ENCODE measurements at regions not wholly inside any gene's neighbourhood (a gene's known extent, or its start where the extent isn't known, plus 50 kb on each side); places are given as distances from the start of the nearest gene placed in this dataset.

- TF ChIP-seq YY1 (IDR thresholded peaks at IDR 0.05; ENCODE audit: extremely low read depth, insufficient replicate concordance, low read depth, low read length) (no peak), SP1 (IDR thresholded peaks at IDR 0.05; ENCODE audit: low read depth) (no peak)
Measured at GRCh38 chr9:126233175-126233574, 93.5 kb upstream of the MVB12B start (continued).

DNA sequence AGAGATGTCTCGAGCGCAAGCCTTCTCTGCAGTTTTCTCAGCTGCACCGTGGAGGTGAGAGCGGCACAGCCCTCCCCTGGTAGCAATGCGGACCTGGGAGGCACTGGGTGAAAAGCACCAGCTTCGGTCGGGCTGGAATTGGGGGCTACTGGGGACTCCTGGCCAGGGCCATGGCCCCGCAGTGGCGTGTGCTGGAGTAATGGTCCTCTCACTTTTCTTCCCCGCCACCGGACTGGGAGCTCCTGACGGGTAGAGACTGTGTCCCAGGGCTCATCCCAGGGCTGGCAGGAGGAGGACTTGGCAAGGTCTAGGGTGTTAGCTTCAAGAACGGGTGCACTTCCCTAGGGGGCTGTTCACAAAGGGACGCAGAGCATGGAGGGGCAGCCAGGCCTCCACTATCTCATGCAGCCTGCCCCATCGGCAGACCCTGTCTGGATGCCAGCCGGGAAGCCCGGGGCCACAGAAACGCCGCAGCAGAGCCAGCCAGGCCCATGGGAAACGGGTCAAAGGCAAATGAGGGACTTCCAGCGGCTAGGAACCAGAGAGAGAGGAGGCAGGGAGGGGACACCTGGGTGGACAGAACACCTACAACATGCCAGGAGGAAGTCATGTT is 92.6 kb upstream of the MVB12B start:
- Histone ChIP-seq H3K4me3 (replicated peaks in 1 of 2; ENCODE audit: low read depth in 1 of 2, low read length in 2 of 2) (no peak overlapping the region), H3K9ac (ENCODE audit: low read length) (no peak overlapping the region), H2AFZ (ENCODE audit: low read depth, low read length, poor library complexity, severe bottlenecking) (no peak overlapping the region), H3K79me2 (ENCODE audit: insufficient read depth, low read length) (no peaks in the 10 kb centered on the region), H3K27me3 (ENCODE audit: insufficient read depth, low read length) (no peaks in the 10 kb centered on the region), H3K36me3 (ENCODE audit: control insufficient read depth in 1 of 2, insufficient read depth in 2 of 2, low read length in 2 of 2) (no peaks in the 10 kb centered on the region), H3K9me2 (ENCODE audit: insufficient read depth) (no peaks in the 10 kb centered on the region), H4K20me1 (ENCODE audit: insufficient read depth) (no peaks in the 10 kb centered on the region), H3K27ac (ENCODE audit: low read depth, low read length) (no peak overlapping the region), H3K4me1 (ENCODE audit: control insufficient read depth in 1 of 2, insufficient read depth in 2 of 2, low read length in 2 of 2) (no peaks in the 10 kb centered on the region), H3K9me3 (ENCODE audit: control insufficient read depth in 1 of 2, insufficient read depth in 1 of 2, low read depth in 1 of 2, low read length in 2 of 2) (no peaks in the 10 kb centered on the region), H3K4me2 (ENCODE audit: low read length) (no peak overlapping the region)
- RAD21 ChIA-PET (ENCODE audit: low non-redundant PET in 1 of 2, low total read pairs in 2 of 2, uncharacterized antibody in 2 of 2, unreplicated experiment in 2 of 2): no interaction called here
- POLR2A ChIA-PET: no interaction called here
- intact Hi-C loops (cut with micrococcal nuclease): no loop called here
- no TSS peak for BruUV-seq (replicated peaks)
- TF ChIP-seq CEBPB (IDR thresholded peaks at IDR 0.05; ENCODE audit: low read depth): no peak
- TF ChIP-seq FOSL1 (IDR thresholded peaks at IDR 0.05; ENCODE audit: low read depth): no peak
- TF ChIP-seq MAX (IDR thresholded peaks at IDR 0.05): no peak
- no peak for TF ChIP-seq SIN3A (IDR thresholded peaks at IDR 0.05; ENCODE audit: low read depth)
- no peak for TF ChIP-seq SP1 (IDR thresholded peaks at IDR 0.05; ENCODE audit: low read depth)
- ATAC-seq: no peak
- no peak for DNase-seq (ENCODE audit: low read depth, low spot score)
- CTCF ChIA-PET: no interaction called here

DNA sequence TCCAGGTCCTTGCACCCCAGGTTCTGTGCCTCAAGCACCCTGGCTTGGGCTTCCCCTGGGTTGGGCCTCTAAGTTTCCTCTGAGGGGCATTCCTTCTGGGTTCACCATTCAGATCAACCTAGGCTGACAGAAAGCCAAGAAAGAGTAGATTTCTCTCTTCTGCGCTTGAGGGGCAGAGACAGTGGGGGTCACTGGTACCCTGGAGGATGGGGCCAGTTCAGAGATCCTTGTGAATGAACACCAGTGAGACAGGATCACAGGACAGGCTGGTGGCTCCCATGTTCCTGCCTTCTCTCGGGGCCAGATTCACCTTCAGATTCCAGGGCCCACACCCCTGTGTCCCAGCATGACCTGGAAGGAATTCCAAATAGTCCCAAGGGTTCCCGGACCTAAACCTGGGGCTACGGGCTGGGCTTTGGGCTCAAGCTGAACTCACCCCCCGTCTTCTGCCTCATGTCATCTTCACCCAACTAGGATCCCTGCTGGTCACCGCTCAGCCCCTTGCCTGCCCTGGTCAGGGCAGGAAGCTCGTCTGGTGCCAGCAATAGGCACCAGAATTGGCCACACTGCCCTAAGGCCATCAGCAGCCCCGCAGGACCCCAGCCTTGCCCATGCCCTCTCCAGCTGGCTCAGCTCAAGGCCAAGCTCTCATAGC is 91.8 kb upstream of the MVB12B start:
- no peak overlapping the region for H3K9ac ChIP-seq (ENCODE audit: low read length)
- CTCF ChIA-PET: no interaction called here
- BruUV-seq (replicated peaks): no TSS peak
- RAD21 ChIA-PET (ENCODE audit: low non-redundant PET in 1 of 2, low total read pairs in 2 of 2, uncharacterized antibody in 2 of 2, unreplicated experiment in 2 of 2): no interaction called here
- no peaks in the 10 kb centered on the region for H3K36me3 ChIP-seq (ENCODE audit: control insufficient read depth in 1 of 2, insufficient read depth in 2 of 2, low read length in 2 of 2)
- ATAC-seq (no peak), DNase-seq (ENCODE audit: low read depth, low spot score) (no peak)
- H3K27ac ChIP-seq (ENCODE audit: low read depth, low read length): no peak overlapping the region
- POLR2A ChIA-PET: no interaction called here
- no peaks in the 10 kb centered on the region for H3K79me2 ChIP-seq (ENCODE audit: insufficient read depth, low read length)
- no peaks in the 10 kb centered on the region for H4K20me1 ChIP-seq (ENCODE audit: insufficient read depth)
- H2AFZ ChIP-seq (ENCODE audit: low read depth, low read length, poor library complexity, severe bottlenecking): no peak overlapping the region
- intact Hi-C loops (cut with micrococcal nuclease): no loop called here
- H3K4me1 ChIP-seq (ENCODE audit: control insufficient read depth in 1 of 2, insufficient read depth in 2 of 2, low read length in 2 of 2): no peaks in the 10 kb centered on the region
- H3K9me2 ChIP-seq (ENCODE audit: insufficient read depth): no peaks in the 10 kb centered on the region
- no peak overlapping the region for H3K4me2 ChIP-seq (ENCODE audit: low read length)
- no peaks in the 10 kb centered on the region for H3K9me3 ChIP-seq (ENCODE audit: control insufficient read depth in 1 of 2, insufficient read depth in 1 of 2, low read depth in 1 of 2, low read length in 2 of 2)
- no peaks in the 10 kb centered on the region for H3K27me3 ChIP-seq (ENCODE audit: insufficient read depth, low read length)
- no peak overlapping the region for H3K4me3 ChIP-seq (replicated peaks in 1 of 2; ENCODE audit: low read depth in 1 of 2, low read length in 2 of 2)
- no peak for TF ChIP-seq ATF3 (IDR thresholded peaks at IDR 0.05)
- no peak for TF ChIP-seq RAD21 (IDR thresholded peaks at IDR 0.05; ENCODE audit: low read depth)
- TF ChIP-seq ZNF274 (IDR thresholded peaks at IDR 0.05; ENCODE audit: low read depth, low read length): no peak
- TF ChIP-seq CBX3 (IDR thresholded peaks at IDR 0.05; ENCODE audit: low read depth): no peak
- TF ChIP-seq, protein P1, sequence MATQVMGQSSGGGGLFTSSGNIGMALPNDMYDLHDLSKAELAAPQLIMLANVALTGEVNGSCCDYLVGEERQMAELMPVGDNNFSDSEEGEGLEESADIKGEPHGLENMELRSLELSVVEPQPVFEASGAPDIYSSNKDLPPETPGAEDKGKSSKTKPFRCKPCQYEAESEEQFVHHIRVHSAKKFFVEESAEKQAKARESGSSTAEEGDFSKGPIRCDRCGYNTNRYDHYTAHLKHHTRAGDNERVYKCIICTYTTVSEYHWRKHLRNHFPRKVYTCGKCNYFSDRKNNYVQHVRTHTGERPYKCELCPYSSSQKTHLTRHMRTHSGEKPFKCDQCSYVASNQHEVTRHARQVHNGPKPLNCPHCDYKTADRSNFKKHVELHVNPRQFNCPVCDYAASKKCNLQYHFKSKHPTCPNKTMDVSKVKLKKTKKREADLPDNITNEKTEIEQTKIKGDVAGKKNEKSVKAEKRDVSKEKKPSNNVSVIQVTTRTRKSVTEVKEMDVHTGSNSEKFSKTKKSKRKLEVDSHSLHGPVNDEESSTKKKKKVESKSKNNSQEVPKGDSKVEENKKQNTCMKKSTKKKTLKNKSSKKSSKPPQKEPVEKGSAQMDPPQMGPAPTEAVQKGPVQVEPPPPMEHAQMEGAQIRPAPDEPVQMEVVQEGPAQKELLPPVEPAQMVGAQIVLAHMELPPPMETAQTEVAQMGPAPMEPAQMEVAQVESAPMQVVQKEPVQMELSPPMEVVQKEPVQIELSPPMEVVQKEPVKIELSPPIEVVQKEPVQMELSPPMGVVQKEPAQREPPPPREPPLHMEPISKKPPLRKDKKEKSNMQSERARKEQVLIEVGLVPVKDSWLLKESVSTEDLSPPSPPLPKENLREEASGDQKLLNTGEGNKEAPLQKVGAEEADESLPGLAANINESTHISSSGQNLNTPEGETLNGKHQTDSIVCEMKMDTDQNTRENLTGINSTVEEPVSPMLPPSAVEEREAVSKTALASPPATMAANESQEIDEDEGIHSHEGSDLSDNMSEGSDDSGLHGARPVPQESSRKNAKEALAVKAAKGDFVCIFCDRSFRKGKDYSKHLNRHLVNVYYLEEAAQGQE (IDR thresholded peaks at IDR 0.05; ENCODE audit: low read depth): no peak
- no peak for TF ChIP-seq ELF1 (IDR thresholded peaks at IDR 0.05; ENCODE audit: borderline replicate concordance, low read depth)
- TF ChIP-seq SP1 (IDR thresholded peaks at IDR 0.05; ENCODE audit: low read depth): no peak

Data from HCT116 (cell line).